PC-3 (cell line): ENCODE measurements at regions not wholly inside any gene's neighbourhood (a gene's known extent, or its start where the extent isn't known, plus 50 kb on each side); places are given as distances from the start of the nearest gene placed in this dataset.

Source experiments
- ATAC-seq: fragments of 200-7000 bp; cut with Tn5 transposase; 2 replicates; pipeline ENCODE4 v1.9.1; 2020; ENCODE audit warnings: mild to moderate bottlenecking, moderate library complexity
- BruUV-seq: library from RNA; stranded (reverse); fragments of 400-500 nt; replicated peaks from 2 replicates; lab custom pipeline; 2021; lab: Mats Ljungman, UMichigan
- CTCF ChIA-PET: fragments of 300-600 bp; sonication (Branson Sonifier 250); formaldehyde crosslinking; loops from one replicate; lab custom pipeline; 2022; ENCODE audit warnings: antibody characterized with exemption; lab: Charles Lee
- POLR2A ChIA-PET: fragments of 300-600 bp; sonication (Branson Sonifier 250); formaldehyde crosslinking; loops from one replicate; lab custom pipeline; 2022; ENCODE audit warnings: antibody characterized with exemption; ENCODE audit not compliant: unreplicated experiment; lab: Charles Lee
- DNase-seq: peaks from one replicate; pipeline ENCODE4 v3.0.0-alpha.2; 2015
- H2AFZ ChIP-seq: fragments of 300-600 bp; sonication (generic); 2 replicates; pipeline ENCODE4 v1.6.0; 2016; ENCODE audit warnings: antibody characterized with exemption, low read length
- H3F3A ChIP-seq: fragments of 300-600 bp; sonication (generic); one replicate; pipeline ENCODE4 v1.6.0; 2017; ENCODE audit warnings: antibody characterized with exemption, low read length, control low read depth, mild to moderate bottlenecking; ENCODE audit not compliant: unreplicated experiment
- H3K27ac ChIP-seq: fragments of 300-600 bp; sonication (generic); 2 replicates; pipeline ENCODE4 v1.5.1; 2016; ENCODE audit warnings: mild to moderate bottlenecking, low read length
- H3K27me3 ChIP-seq: fragments of 300-600 bp; sonication (generic); 2 replicates; pipeline ENCODE4 v1.6.1; 2016; ENCODE audit warnings: low read length, mixed read lengths
- H3K36me3 ChIP-seq: fragments of 300-600 bp; sonication (generic); 2 replicates; pipeline ENCODE4 v1.6.1; 2016; ENCODE audit warnings: low read depth, mixed run types, low read length, mixed read lengths
- H3K4me1 ChIP-seq: fragments of 300-600 bp; sonication (generic); 2 replicates; pipeline ENCODE4 v1.5.1; 2016; ENCODE audit warnings: low read length; ENCODE audit not compliant: insufficient read depth
- H3K4me2 ChIP-seq: fragments of 300-600 bp; sonication (generic); 2 replicates; pipeline ENCODE4 v1.6.0; 2016; ENCODE audit warnings: low read length
- H3K4me3 ChIP-seq: fragments of 300-600 bp; sonication (generic); 2 replicates; pipeline ENCODE4 v1.5.1; 2016; ENCODE audit warnings: mild to moderate bottlenecking, low read length, mixed read lengths
- H3K79me2 ChIP-seq: fragments of 300-600 bp; sonication (generic); 2 replicates; pipeline ENCODE4 v1.6.1; 2017; ENCODE audit warnings: low read length, mixed read lengths
- H3K9ac ChIP-seq: fragments of 300-600 bp; sonication (generic); 2 replicates; pipeline ENCODE4 v1.6.0; 2016; ENCODE audit warnings: mild to moderate bottlenecking, low read length
- H3K9me2 ChIP-seq: fragments of 300-600 bp; sonication (generic); replicated peaks from 2 replicates; pipeline ENCODE4 v1.6.1; 2016; ENCODE audit warnings: mixed run types, low read length, mixed read lengths
- H3K9me3 ChIP-seq: fragments of 300-600 bp; sonication (generic); 2 replicates; pipeline ENCODE4 v1.6.1; 2016; ENCODE audit warnings: low read length, mixed read lengths
- H4K20me1 ChIP-seq: fragments of 300-600 bp; sonication (generic); 2 replicates; pipeline ENCODE4 v1.6.1; 2016; ENCODE audit warnings: low read length, mixed read lengths
- CTCF ChIP-seq: fragments of 300-600 bp; sonication (generic); conservative IDR thresholded peaks from 2 replicates; pipeline ENCODE4 v1.5.1; 2017; ENCODE audit warnings: antibody characterized with exemption, low read depth, mild to moderate bottlenecking, low read length
- EZH2 ChIP-seq: fragments of 300-600 bp; sonication (generic); IDR thresholded peaks from one replicate; pipeline ENCODE4 v1.6.1; 2017; ENCODE audit warnings: antibody characterized with exemption, mild to moderate bottlenecking, low read length; ENCODE audit not compliant: unreplicated experiment
- EZH2phosphoT487 ChIP-seq: fragments of 300-600 bp; sonication (generic); IDR thresholded peaks from 2 replicates; pipeline ENCODE4 v1.6.1; 2018; ENCODE audit warnings: mild to moderate bottlenecking, antibody characterized with exemption, low read length, borderline replicate concordance
- intact Hi-C: fragments of 100-400 bp; cut with micrococcal nuclease; formaldehyde crosslinking; loops from 2 replicates; pipeline ENCODE4 v1.9.0; 2023

- intact Hi-C loops, result no loop called here
- DNase-seq (no peak), ATAC-seq (no peak)
- ChIA-PET CTCF (no interaction called here), POLR2A (no interaction called here)
- no peak overlapping the region for H2AFZ ChIP-seq
- peaks cover 49% of the 10 kb centered on the region for H3K27me3 ChIP-seq
- TF ChIP-seq EZH2phosphoT487 (no peak), EZH2 (no peak), CTCF (no peak)
- H4K20me1 ChIP-seq, result no peaks in the 10 kb centered on the region
- no peak overlapping the region for H3K9ac ChIP-seq
- H3F3A ChIP-seq, result no peaks in the 10 kb centered on the region
- no peaks in the 10 kb centered on the region for H3K9me2 ChIP-seq
- H3K4me2 ChIP-seq, result no peak overlapping the region
- no peaks in the 10 kb centered on the region for H3K79me2 ChIP-seq
- H3K4me1 ChIP-seq, result no peaks in the 10 kb centered on the region
- H3K4me3 ChIP-seq, result no peak overlapping the region
- H3K27ac ChIP-seq, result no peak overlapping the region
- BruUV-seq, result no TSS peak
- H3K36me3 ChIP-seq, result no peaks in the 10 kb centered on the region
- no peaks in the 10 kb centered on the region for H3K9me3 ChIP-seq
Observed at GRCh38 chr2:88252111-88252510, 82.0 kb downstream of the THNSL2 start.

- ChIA-PET CTCF (no interaction called here), POLR2A (no interaction called here)
- no peak for ATAC-seq
Observed at GRCh38 chr2:88250404-88250803, 80.3 kb downstream of the THNSL2 start.

More at GRCh38 chr2:88250404-88250803, 80.3 kb downstream of the THNSL2 start:
- Histone ChIP-seq H3K4me3 (no peak overlapping the region), H3K4me1 (no peaks in the 10 kb centered on the region), H4K20me1 (no peaks in the 10 kb centered on the region), H2AFZ (no peak overlapping the region), H3K4me2 (no peak overlapping the region), H3K9me3 (no peaks in the 10 kb centered on the region), H3K27me3 (peaks cover 47% of the 10 kb centered on the region), H3F3A (no peaks in the 10 kb centered on the region), H3K27ac (no peak overlapping the region), H3K9ac (no peak overlapping the region), H3K36me3 (no peaks in the 10 kb centered on the region), H3K9me2 (no peaks in the 10 kb centered on the region), H3K79me2 (no peaks in the 10 kb centered on the region)
- intact Hi-C loops, result no loop called here
- no peak for DNase-seq
- TF ChIP-seq EZH2 (no peak), EZH2phosphoT487 (no peak), CTCF (no peak)
- BruUV-seq, result no TSS peak
